HCT116 (cell line): ENCODE measurements at regions not wholly inside any gene's neighbourhood (a gene's known extent, or its start where the extent isn't known, plus 50 kb on each side); places are given as distances from the start of the nearest gene placed in this dataset.

Experiments used
- CTCF ChIP-seq, 3 experiments: fragments of 200-600 bp in 1 of 3; sonication (generic) in 1 of 3; IDR thresholded peaks in 2 of 3; conservative IDR thresholded peaks in 1 of 3; 2 replicates each; pipeline ENCODE4 v1.5.1; 2012 to 2017; ENCODE audit warnings: low read depth in 2 of 3, low read length in 2 of 3, antibody characterized with exemption in 1 of 3, borderline replicate concordance in 1 of 3, control low read depth in 1 of 3, mild to moderate bottlenecking in 1 of 3, mixed read lengths in 1 of 3, mixed run types in 1 of 3, moderate library complexity in 1 of 3; ENCODE audit not compliant: insufficient read depth in 1 of 3
- EZH2 ChIP-seq: fragments of 200-600 bp; sonication (generic); IDR thresholded peaks from 2 replicates; pipeline ENCODE4 v1.6.1; 2017; ENCODE audit warnings: antibody characterized with exemption, mixed run types
- EZH2phosphoT487 ChIP-seq: fragments of 200-600 bp; IDR thresholded peaks from 2 replicates; pipeline ENCODE4 v1.6.1; 2018; ENCODE audit warnings: antibody characterized with exemption, borderline replicate concordance
- JUND ChIP-seq: IDR thresholded peaks from 2 replicates; pipeline ENCODE4 v1.6.1; 2012
- POLR2A ChIP-seq: IDR thresholded peaks from 2 replicates; pipeline ENCODE4 v1.7.0; 2011; ENCODE audit warnings: borderline replicate concordance; ENCODE audit not compliant: insufficient read depth, insufficient read length; ENCODE audit errors: extremely low read depth

GRCh38 chr14:98647754-98648153 lies 624.2 kb downstream of the BCL11B start:
- no peak for TF ChIP-seq CTCF (IDR thresholded peaks at IDR 0.05 in 2 of 3, conservative IDR thresholded peaks at IDR 0.05 in 1 of 3; ENCODE audit: borderline replicate concordance in 1 of 3, insufficient read depth in 1 of 3, low read depth in 2 of 3, low read length in 2 of 3)
- no peak for TF ChIP-seq POLR2A
- TF ChIP-seq JUND, result no peak
- TF ChIP-seq EZH2phosphoT487, result no peak
- TF ChIP-seq EZH2, result no peak
